GM20431 (cell line): ENCODE measurements at regions not wholly inside any gene's neighbourhood (a gene's known extent, or its start where the extent isn't known, plus 50 kb on each side); places are given as distances from the start of the nearest gene placed in this dataset.
"Not testable (repeated sequence)": the region's sequence is repeated elsewhere in the genome, so short reads cannot be mapped to it uniquely, and the experiment has no call there.

ENCODE experiments used
- in situ Hi-C: fragments of 300-500 bp; cut with MseI, MboI; formaldehyde crosslinking; loops from one replicate; pipeline ENCODE4 v1.15.0; 2020; ENCODE audit warnings: low sequenced_read_pairs; ENCODE audit not compliant: unreplicated experiment

DNA sequence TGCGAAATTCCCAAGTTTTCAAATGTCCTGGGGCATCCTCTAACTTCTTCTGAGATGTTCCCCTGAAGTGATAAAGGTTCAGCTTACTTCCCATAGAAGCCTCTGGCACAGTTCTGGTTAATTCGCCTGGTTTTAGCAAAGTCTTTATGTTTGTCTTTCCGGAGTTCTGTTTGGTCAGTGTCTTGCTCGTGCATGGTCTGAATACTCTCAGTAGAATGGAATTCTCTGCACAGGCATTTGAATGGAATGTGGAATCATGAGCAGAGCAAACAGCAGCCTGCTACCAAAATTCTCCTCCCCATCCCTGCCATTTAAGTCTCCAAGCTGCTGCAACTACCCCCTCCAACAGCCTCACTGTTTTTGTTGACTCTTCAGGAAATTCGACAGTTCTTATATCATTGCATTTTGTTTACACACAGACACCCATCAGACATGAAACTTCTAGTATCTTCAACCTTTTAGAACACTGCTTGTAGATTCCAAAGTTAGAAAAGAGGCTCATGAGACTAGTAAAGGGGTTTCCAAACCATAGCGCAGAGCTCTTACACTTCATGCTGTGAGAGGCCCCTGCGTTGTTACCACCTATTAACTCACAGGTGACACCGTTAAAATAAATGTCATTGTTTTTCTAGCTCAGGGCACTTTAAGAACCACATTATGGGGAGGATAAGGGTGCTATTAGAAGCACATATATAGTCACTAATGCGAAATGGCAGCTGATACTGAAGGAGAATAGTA is 129.7 kb downstream of the PLCE1 start:
- in situ Hi-C loops = no loop called here

GRCh38 chr10:94124147-94124546 is 130.4 kb downstream of the PLCE1 start:
- in situ Hi-C loops = not testable (repeated sequence)

DNA sequence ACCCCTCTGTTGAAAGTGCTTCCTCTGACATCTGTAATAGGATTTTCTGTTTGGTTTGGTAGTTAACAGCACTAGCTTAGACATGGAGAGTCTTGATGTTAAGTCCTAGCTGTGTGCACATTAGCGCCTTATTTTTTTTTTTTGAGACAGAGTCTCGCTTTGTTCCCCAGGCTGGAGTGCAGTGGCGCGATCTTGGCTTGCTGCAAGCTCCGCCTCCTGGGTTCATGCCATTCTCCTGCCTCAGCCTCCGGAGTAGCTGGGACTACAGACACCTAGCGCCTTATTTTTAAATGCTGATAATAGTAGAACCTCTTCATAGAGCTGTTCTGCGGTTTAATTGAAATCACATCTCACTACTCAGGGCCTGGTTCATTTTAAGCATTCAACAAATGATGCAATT is 131.5 kb downstream of the PLCE1 start:
- in situ Hi-C loops = not testable (repeated sequence)

DNA sequence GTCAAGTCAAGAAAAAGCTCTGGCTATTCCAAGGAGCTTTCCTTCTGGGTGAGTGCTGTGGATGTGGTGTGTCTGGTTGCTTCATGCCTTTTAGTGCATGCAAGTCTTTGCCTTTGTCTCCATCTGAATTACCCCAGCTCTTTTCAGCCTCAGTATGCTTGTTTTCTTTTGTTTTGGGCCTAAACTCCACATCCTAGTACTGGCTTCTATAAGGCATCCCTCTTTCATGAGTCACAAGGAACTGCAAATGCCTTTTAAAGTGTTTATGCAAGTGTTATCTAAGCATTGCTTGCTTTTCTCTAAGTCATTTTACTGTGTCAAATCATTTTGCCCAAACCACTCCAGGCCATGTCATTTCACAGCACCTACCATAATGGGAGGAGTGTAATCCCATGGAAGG is 132.1 kb downstream of the PLCE1 start:
- in situ Hi-C loops = no loop called here

GRCh38 chr10:94129393-94130130 is 135.8 kb downstream of the PLCE1 start:
- in situ Hi-C loops = no loop called here

GRCh38 chr10:94131885-94132284 is 138.2 kb downstream of the PLCE1 start:
- in situ Hi-C loops = no loop called here

DNA sequence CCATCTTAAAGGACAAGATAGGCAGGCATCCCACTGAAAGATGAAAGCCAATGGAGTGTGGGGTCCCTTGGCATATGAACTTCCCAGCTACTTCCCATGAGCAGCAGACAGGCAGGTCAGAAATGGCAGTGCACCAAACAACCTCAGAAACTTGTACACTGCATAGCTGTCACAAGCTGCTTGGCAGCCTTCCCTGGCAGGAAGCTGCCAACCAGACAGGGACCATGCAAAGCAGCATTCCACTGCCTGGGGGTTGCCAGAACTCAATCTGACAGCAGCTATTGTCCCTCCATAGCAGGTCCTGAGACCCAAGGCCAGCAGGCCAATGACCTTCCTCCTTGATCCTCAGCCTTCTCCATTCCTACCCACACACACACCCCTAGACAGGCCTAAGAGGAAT is 139.5 kb downstream of the PLCE1 start:
- in situ Hi-C loops = no loop called here

- in situ Hi-C loops = no loop called here
Measured at GRCh38 chr10:94137747-94138146, 144.0 kb downstream of the PLCE1 start.

- in situ Hi-C loops = no loop called here
Measured at GRCh38 chr10:94138391-94138790, 144.7 kb downstream of the PLCE1 start.

DNA sequence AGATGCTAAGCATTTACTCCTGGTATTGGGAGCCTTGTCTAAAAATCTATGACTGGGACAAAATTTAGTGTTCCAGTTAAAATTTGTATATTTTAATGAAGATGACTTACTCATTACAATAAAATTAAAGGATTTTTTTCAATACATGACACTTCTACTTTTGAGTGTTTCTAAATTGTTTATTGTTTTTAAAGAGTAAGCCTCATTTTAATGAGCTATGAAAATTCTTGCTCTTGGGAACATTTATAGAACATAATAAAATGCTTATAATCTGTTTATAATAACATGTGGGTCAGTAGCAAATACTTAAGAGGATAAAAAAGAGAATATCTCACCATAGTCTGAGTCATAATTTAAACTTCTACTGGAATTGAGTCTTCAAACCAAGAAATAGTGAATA is 149.5 kb downstream of the PLCE1 start:
- in situ Hi-C loops = no loop called here

GRCh38 chr10:94146313-94146712 is 152.6 kb downstream of the PLCE1 start:
- in situ Hi-C loops = no loop called here

DNA sequence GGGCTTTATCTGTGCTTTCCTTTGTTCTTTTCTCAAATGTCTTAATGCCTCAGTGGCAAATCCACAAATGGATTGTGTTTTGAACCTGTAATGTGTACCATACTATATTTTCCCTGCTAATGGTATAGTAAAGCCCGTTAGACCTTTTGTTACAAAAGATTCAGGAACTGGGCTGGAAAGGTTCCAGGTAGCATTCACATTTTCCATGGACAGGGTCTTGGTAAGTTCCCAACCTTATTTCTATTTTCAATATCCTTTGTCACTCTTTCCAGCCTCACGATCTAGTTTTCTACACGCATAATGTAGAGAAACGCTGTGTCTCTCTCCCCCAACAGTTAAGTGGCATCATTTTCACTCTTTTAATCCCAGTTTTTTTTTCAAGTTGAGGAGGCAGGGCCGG is 153.0 kb downstream of the PLCE1 start:
- in situ Hi-C loops = no loop called here

- in situ Hi-C loops = no loop called here
Measured at GRCh38 chr10:94149702-94150101, 156.0 kb downstream of the PLCE1 start.

DNA sequence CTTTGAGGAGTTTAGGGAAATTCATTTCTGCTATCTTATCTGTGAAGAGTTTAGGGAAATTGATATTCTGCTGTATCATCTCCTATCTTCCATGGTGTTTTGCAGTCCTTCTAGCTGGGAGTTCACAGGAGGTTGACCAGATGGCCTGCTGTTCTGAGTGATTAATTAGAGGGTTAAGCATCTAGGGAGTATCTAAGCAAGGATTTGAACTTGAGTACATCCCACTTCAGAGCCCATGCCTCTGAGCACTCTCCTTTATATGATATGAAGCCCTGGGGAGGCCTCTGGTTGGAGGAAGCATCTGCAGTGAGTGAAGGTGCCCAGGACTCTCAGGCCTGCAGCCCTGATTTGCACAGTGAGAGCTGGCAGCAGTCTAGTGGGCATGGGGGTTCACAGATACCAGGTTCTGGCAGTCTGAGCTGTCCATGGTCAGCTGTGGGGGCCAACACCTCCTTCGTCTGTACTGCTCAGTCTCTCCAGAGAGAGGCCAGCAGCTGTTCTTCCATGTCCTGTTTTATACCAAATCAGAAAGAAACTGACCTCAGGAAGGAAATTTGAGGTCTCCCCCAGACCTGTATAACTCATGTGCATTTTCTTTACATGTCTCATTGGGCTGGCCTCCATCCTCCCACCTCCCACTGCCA is 156.9 kb downstream of the PLCE1 start:
- in situ Hi-C loops = no loop called here

DNA sequence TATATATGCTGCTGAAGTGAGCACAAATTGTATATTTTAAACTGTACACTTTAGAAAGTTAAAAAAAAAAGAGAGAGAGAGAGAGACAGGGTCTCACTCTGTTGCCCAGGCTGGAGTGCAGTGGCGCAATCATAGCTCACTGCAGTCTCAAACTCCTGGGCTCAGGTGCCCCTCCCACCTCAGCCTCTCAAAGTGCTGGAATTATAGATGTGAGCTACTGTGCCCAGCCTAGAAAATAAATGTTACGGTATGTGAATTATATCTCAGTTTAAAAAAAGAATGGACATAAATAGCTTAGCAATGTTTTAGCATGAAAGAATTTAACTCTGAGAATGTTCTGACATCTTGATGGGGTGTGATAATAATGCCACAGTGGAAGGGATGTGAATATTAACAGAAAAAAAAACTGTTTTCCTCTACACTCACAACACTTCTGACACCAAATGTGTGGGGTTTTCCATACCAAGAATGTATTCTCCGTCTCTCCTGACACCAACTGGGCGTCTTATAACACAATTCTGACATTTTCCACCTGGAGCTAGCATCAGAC is 162.1 kb downstream of the PLCE1 start:
- in situ Hi-C loops = no loop called here

- in situ Hi-C loops = no loop called here
Measured at GRCh38 chr10:94156453-94156852, 162.7 kb downstream of the PLCE1 start.

GRCh38 chr10:94165158-94165611 is 171.5 kb downstream of the PLCE1 start:
- in situ Hi-C loops = not testable (repeated sequence)

DNA sequence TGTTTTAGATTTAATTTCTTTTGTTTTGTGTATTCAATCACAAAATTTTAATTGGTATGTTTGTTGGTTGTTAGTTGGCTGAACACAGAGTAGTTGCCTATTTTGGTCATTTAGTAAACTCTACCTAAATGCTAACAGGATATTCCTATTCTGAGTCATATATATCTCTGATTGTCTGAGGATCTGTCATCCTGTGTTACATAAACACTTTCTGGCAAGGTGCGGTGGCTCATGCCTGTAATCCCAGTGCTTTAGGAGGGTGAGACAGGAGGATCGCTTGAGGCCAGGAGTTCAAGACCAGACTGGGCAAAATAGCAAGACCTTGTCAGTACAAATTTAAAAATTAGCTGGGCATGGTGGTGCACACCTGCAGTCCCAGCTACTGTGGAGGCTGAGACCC is 178.6 kb downstream of the PLCE1 start:
- in situ Hi-C loops = no loop called here

GRCh38 chr10:94173594-94173993 is 179.9 kb downstream of the PLCE1 start:
- in situ Hi-C loops = no loop called here

DNA sequence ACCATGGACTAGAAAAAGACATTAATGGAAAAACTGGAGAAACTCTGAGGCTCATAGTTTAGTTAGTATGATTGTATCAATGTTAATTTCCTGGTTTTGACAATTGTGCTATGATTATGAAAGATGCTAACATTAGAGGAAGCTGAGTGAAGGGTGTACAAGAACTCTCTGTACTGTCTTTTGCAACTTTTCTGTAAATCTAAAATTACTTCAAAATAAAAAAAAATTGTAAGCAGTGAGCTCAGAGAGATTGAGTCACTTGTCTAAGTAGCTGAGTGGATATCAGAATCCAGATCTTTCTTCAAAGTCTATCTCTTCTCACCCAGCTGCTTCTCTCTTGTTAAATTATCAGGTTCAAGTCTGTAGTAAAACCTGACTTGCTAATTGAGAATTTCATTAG is 181.1 kb downstream of the PLCE1 start:
- in situ Hi-C loops = no loop called here
